HG03521 (cell line): ENCODE measurements at regions not wholly inside any gene's neighbourhood (a gene's known extent, or its start where the extent isn't known, plus 50 kb on each side); places are given as distances from the start of the nearest gene placed in this dataset.
"Not testable (repeated sequence)": the region's sequence is repeated elsewhere in the genome, so short reads cannot be mapped to it uniquely, and the experiment has no call there.

Experiments
- ATAC-seq: cut with Tn5 transposase; IDR thresholded peaks from one replicate; pipeline ENCODE4 v1.9.1; 2021; ENCODE audit warnings: mild to moderate bottlenecking, moderate library complexity; ENCODE audit not compliant: unreplicated experiment

DNA sequence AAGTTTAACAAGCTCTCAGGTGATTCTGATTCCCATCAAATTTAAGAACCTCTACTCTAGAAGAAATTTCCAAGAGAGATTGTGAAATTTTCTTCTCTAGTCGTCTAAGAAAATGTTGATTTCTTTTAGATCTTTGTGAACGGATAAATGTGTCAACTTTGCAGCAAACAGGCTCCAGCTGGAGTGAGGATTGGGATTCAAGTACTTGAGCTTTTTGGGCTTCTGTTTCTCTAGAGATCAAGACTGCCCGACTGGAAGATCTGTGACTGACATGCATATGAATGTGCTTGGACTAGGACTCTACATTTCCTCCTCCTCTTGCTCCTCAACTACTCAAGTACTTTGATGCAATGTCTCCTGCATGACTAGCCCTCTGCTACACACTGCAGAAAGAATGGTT is 388.3 kb downstream of the TMEM38B start:
- no peak for ATAC-seq

- ATAC-seq: no peak
Observed at GRCh38 chr9:106084702-106085101, 390.4 kb downstream of the TMEM38B start.

- ATAC-seq: no peak
Observed at GRCh38 chr9:106085479-106085878, 391.1 kb downstream of the TMEM38B start.

DNA sequence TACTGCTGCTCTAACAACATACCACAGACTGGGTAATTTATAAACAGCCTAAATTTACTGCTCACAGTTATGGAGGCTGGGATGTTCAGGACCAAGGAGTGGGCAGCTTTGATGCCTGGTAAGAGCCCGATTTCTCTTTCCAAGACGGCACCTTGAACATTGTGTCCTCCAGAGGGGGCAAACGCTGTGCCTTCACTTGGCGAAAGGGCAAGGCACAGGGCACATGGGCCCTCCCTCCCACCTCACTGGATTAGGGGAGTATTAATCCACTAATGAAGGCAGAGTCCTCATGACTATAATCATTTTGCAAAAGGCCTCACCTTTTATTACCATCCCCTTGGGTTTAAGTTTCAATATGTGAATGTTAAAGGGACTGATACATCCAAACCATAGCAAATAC is 397.7 kb downstream of the TMEM38B start:
- no peak for ATAC-seq

- ATAC-seq: no peak
Observed at GRCh38 chr9:106102821-106103220, 408.5 kb downstream of the TMEM38B start.

GRCh38 chr9:106104887-106105286 is 410.5 kb downstream of the TMEM38B start:
- ATAC-seq: no peak

GRCh38 chr9:106106396-106106795 is 412.1 kb downstream of the TMEM38B start:
- no peak for ATAC-seq

DNA sequence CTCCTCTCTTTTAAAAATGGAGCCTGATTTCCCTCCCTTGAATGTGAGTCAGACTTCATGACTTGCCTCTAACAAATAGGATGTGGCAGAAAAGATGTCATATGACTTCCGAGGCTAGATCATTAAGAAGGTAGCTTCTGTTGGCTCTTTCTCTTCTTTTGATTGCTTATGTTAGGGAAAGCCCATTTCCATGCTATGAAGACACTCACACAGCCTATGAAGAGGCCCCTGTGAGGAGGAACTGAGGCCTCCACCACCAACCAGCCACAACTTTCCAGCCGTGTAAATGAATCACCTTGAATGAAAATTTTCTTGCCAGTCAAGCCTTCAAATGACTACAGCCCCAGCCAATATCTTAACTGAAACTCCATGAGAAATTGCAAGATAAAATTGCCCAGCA is 413.4 kb downstream of the TMEM38B start:
- no peak for ATAC-seq

DNA sequence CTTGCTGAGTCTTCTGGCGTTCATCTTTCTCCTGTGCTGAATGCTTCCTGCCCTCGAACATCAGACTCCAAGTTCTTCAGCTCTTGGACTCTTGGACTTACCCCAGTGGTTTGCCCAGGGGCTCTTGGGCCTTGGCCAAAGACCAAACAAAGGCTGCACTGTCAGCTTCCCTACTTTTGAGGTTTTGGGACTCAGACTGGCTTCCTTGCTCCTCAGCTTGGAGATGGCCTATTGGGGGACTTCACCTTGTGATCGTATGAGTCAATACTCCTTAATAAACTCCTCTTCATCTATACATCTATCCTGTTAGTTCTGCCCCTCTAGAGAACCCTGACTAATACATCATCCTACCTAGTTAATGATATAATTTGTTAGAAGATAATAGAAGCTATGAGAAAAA is 415.4 kb downstream of the TMEM38B start:
- not testable (repeated sequence) for ATAC-seq

DNA sequence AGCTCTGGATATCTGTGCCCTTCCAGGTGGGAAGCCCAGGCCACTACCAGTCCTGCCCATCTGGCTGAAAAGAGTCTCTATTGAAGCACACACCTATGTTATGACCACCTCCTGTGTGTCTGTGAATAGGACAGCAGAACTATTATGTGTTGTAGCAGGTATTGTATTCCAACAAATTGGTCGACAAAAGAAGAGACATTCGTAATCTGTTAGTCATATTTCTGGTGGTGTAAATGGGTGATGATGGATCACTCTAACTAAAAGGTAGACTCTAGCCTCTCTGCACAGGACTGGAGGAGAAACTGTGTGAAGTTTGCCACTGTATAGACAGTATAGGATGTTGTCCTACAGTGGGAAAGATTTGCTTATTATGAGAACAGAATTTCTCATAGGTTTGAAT is 416.1 kb downstream of the TMEM38B start:
- ATAC-seq: no peak

- no peak for ATAC-seq
Observed at GRCh38 chr9:106111039-106111730, 416.8 kb downstream of the TMEM38B start.

GRCh38 chr9:106112935-106113334 is 418.6 kb downstream of the TMEM38B start:
- no peak for ATAC-seq

GRCh38 chr9:106119176-106119575 is 424.8 kb downstream of the TMEM38B start:
- no peak for ATAC-seq

DNA sequence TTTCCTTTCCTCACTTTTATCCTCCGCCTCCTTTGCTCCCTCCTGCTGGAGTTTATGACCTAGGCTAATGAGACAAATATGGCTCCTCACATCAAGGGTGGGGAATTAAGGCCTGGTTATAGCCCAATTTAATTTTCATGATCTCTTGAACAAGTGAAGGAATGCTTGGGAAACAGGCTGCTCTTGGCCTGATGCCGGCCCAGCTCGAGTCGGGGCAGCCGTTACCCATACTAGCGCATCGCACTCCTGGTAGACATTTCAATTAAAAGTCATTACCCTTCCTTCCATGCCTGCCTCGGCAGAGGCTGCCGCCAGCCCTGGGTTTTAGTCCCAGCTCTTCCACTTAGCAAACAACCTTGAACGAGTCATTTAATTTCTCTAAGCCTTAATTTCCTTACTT is 425.7 kb downstream of the TMEM38B start:
- no peak for ATAC-seq

DNA sequence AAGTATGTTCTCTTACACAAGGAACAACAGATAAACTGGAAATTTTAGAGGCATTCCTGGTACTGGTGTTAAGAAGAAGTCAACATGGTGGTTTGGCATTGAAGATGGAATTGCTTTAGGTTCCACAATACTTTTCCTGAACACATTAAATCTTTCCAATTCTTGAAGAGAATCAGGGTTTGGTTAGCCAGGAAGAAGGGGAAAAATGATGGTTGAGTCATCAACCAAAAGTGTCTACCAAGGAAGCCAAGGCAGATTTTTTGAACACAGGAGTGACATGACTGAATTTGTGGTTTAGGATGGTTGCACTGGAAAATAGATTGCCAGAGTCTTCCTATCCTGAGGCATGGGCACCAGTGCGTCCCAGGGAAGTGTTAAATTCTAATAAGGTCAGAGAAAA is 433.4 kb downstream of the TMEM38B start:
- ATAC-seq: no peak

DNA sequence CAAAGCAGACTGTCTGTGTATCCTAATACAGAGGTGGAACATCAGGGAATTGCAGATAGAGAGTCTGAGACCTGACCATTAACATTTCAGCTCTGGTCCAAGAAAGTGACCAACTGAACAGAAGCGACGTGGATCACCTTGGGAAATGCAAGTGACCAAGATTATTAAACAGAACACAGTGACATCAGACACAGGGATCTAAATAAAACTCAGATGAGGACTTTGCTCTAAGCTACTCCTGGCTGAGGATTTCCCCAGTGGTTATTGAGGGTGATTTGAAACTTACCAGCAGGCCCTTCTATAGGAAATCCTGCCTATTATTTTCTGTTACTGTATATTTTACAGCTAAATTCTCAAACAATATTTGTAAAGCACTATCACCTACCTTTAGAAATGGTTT is 436.0 kb downstream of the TMEM38B start:
- no peak for ATAC-seq

DNA sequence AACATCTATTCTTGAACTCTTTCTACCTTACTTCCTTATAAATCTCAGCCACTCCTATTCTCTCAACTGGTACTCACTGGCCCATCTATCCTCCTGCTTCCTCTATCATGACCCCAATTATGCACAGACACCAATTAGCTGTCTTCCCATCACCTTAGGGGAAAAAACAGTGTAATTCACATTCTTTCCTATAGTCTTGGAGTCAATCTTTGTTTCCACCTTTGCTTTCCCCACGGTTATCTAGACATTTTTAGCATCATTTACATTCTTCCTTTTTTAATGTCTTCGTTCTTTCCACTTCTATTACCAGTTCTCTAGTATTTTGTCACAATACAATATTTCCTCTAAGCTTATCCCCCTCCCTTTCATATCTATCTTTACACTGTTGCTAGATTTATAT is 449.4 kb downstream of the TMEM38B start:
- no peak for ATAC-seq

DNA sequence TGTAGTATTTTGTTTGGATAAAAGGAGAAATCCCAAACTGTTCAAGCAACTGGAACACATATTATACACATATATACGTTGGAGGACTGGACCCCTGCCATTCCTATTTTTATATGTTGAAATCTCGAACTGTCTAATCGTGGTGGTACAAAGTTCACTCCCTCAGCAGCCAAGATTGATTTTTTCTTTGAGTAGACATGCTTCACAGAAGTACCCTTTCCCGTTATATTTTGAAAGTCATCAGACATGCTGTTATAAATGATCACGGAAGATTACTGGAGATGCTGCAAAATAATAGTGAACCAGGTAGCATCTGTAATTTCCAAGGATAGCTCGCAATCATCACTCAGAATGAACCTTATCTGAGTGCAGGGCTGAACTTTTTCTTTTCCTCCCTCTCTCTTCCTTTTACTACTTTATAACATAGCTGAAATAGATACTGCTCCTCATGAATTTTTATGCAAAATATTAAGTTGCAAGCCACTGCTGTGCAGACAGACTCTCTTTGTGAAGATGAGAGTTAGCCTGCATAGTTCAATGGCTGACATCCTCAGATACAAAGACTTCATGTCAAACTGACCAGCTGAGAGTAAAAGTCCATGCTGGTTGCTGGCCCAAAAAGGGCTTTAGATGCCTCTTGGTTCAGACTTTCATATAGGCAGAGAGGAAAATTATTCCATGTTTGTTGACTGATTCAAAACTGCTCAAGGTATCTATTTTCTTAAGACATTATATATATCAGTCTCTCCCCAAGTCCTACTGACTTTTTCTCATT is 451.9 kb downstream of the TMEM38B start:
- no peak for ATAC-seq

DNA sequence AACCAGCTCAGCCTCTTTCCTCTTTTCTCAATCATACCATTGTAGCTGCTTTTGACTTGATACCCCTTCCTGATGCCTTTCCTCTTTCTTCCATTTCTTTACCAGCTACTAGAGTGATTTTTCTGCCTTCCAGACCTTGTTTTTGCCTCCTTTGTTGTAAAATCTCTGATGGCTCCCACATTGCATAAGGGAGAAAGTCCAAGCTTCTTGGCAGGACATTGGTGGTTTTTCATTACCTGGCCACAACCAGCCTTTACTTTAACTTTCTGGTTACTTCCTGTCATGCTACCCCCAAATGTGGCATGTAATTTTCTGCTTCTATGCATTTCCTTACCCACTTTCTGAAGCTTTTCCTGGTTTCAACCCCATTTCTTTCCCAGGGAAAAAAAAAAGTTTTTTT is 452.5 kb downstream of the TMEM38B start:
- ATAC-seq: no peak

GRCh38 chr9:106149956-106150355 is 455.6 kb downstream of the TMEM38B start:
- ATAC-seq: no peak

DNA sequence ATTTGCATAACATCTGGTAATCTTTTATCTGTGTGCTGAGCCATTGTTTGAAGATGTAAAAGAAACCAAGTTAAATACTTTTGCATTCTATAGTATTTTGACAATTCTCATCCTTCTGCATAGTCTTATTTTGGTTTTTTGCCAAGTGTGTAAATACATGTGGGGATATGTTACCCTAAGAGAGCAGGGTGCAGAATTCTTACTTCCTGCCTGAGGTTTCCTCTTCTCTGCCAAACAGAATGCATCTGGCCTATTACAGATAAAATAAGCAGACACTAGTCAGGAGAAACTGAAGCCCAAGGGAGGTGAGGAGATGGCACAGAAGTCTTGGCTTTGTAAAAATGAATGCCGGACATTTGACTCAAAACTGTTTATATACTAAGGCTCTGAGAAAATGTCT is 462.1 kb downstream of the TMEM38B start:
- ATAC-seq: no peak

DNA sequence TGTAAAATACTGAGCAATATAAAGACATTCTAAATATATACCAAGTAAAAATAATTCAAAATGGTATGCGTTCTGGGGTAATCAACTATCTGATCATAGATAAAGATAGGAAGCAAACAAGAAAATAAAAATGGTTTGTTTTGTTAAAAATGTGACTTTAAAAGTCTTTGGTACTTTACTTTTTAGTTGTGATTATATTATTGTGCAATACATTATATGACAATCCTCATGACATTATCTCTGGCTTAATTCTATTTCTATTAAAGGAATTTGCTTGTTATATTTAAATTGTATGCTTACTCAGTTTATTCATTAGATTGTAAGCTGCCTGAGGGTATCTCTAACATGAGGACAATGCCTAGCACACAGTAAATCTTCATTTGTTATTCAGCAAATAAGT is 477.9 kb downstream of the TMEM38B start:
- ATAC-seq: no peak

DNA sequence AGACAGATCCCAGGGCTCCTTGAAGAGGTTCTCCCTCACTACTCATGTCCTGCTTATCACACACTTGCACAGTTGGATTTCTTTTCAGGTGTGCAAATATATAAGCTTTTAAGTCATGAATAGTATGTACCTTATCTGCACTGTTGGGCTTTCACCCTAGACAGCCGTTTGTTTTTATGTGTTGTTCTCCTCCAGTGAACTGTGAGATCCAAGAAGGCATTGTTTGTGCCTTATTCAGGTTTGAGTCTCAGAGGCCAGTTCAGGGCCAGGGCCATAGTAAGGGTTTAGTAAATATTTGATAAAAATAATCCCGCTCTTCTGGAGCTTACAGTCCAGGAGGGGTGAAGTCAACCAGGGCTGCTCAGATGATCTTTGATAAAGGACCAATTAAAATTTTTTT is 480.0 kb downstream of the TMEM38B start:
- ATAC-seq: no peak
